PC-9 (cell line): ENCODE measurements at regions not wholly inside any gene's neighbourhood (a gene's known extent, or its start where the extent isn't known, plus 50 kb on each side); places are given as distances from the start of the nearest gene placed in this dataset.

ENCODE experiments used
- BruUV-seq: library from RNA; stranded (reverse); fragments of 400-500 nt; replicated peaks from 2 replicates; lab custom pipeline; 2021; lab: Mats Ljungman, UMichigan
- CTCF ChIA-PET: fragments of 300-600 bp; sonication (Branson Sonifier 250); formaldehyde crosslinking; loops from one replicate; lab custom pipeline; 2022; ENCODE audit warnings: antibody characterized with exemption; lab: Charles Lee
- POLR2A ChIA-PET: fragments of 300-600 bp; sonication (Branson Sonifier 250); formaldehyde crosslinking; loops from one replicate; lab custom pipeline; 2022; ENCODE audit warnings: antibody characterized with exemption; ENCODE audit not compliant: unreplicated experiment; lab: Charles Lee
- DNase-seq, 2 experiments: peaks; one replicate each; pipeline versions ENCODE4 v3.0.0 to v3.0.0-alpha.2; 2015 to 2022; ENCODE audit warnings: mixed read lengths in 1 of 2
- H2AFZ ChIP-seq: fragments of 200-600 bp; sonication (generic); 2 replicates; pipeline ENCODE4 v1.8.1; 2017; ENCODE audit warnings: antibody characterized with exemption
- H3F3A ChIP-seq: fragments of 200-600 bp; sonication (generic); 2 replicates; pipeline ENCODE4 v1.8.1; 2017; ENCODE audit warnings: antibody characterized with exemption, mild to moderate bottlenecking, low read depth; ENCODE audit not compliant: insufficient read depth
- H3K27ac ChIP-seq: fragments of 200-600 bp; sonication (generic); 2 replicates; pipeline ENCODE4 v1.6.1; 2016; ENCODE audit warnings: mixed run types
- H3K27me3 ChIP-seq: fragments of 200-600 bp; sonication (generic); 2 replicates; pipeline ENCODE4 v1.6.1; 2016; ENCODE audit warnings: low read depth, mixed run types; ENCODE audit not compliant: insufficient read depth
- H3K36me3 ChIP-seq: fragments of 200-600 bp; sonication (generic); 2 replicates; pipeline ENCODE4 v1.6.1; 2016; ENCODE audit warnings: low read depth, mixed run types
- H3K4me1 ChIP-seq: fragments of 200-600 bp; sonication (generic); replicated peaks from 2 replicates; pipeline ENCODE4 v1.6.1; 2016; ENCODE audit warnings: mixed run types; ENCODE audit not compliant: insufficient read depth
- H3K4me2 ChIP-seq: fragments of 200-600 bp; sonication (generic); 2 replicates; pipeline ENCODE4 v1.6.1; 2017; ENCODE audit warnings: mixed run types
- H3K4me3 ChIP-seq: fragments of 200-600 bp; sonication (generic); 2 replicates; pipeline ENCODE4 v1.6.1; 2016; ENCODE audit warnings: mixed run types
- H3K79me2 ChIP-seq: fragments of 200-600 bp; sonication (generic); 2 replicates; pipeline ENCODE4 v1.6.1; 2017; ENCODE audit warnings: low read depth, mixed run types
- H3K9me2 ChIP-seq: fragments of 200-600 bp; sonication (generic); 2 replicates; pipeline ENCODE4 v1.8.1; 2017; ENCODE audit warnings: mild to moderate bottlenecking; ENCODE audit not compliant: insufficient read depth
- H3K9me3 ChIP-seq: fragments of 200-600 bp; sonication (generic); 2 replicates; pipeline ENCODE4 v1.8.1; 2016; ENCODE audit warnings: low read depth; ENCODE audit not compliant: insufficient read depth
- H4K20me1 ChIP-seq: fragments of 200-600 bp; sonication (generic); 2 replicates; pipeline ENCODE4 v1.8.1; 2017; ENCODE audit not compliant: insufficient read depth
- CTCF ChIP-seq: fragments of 200-600 bp; sonication (generic); conservative IDR thresholded peaks from 2 replicates; pipeline ENCODE4 v1.6.1; 2017; ENCODE audit warnings: mixed run types, antibody characterized with exemption, mild to moderate bottlenecking, moderate library complexity
- EZH2 ChIP-seq: fragments of 200-600 bp; sonication (generic); IDR thresholded peaks from 2 replicates; pipeline ENCODE4 v1.8.0; 2017; ENCODE audit warnings: antibody characterized with exemption, low read depth
- intact Hi-C: fragments of 100-400 bp; cut with micrococcal nuclease; formaldehyde crosslinking; loops from one replicate; pipeline ENCODE4 v1.10.0; 2022; ENCODE audit not compliant: unreplicated experiment

GRCh38 chr6:164230259-164230658, 815.7 kb downstream of the QKI start:
- POLR2A ChIA-PET, result no interaction called here
- no peak overlapping the region for H3K27ac ChIP-seq
- H4K20me1 ChIP-seq, result no peaks in the 10 kb centered on the region
- no peaks in the 10 kb centered on the region for H3K4me1 ChIP-seq
- no peak overlapping the region for H3K4me3 ChIP-seq
- no peaks in the 10 kb centered on the region for H3K79me2 ChIP-seq
- DNase-seq, result no peak
- H3K4me2 ChIP-seq, result no peak overlapping the region
- CTCF ChIA-PET, result no interaction called here
- peaks cover 8% of the 10 kb centered on the region for H3K27me3 ChIP-seq
- no peaks in the 10 kb centered on the region for H3K9me3 ChIP-seq
- TF ChIP-seq EZH2 (no peak), CTCF (no peak)
- H3F3A ChIP-seq, result no peaks in the 10 kb centered on the region
- H3K9me2 ChIP-seq, result no peaks in the 10 kb centered on the region
- H2AFZ ChIP-seq, result no peak overlapping the region
- intact Hi-C loops, result no loop called here
- BruUV-seq, result no TSS peak
- no peaks in the 10 kb centered on the region for H3K36me3 ChIP-seq

GRCh38 chr6:164229716-164230115, 815.2 kb downstream of the QKI start:
- BruUV-seq, result no TSS peak
- no peak for DNase-seq
- Histone ChIP-seq H2AFZ (no peak overlapping the region), H3F3A (no peaks in the 10 kb centered on the region), H3K9me3 (no peaks in the 10 kb centered on the region), H3K4me2 (no peak overlapping the region), H4K20me1 (no peaks in the 10 kb centered on the region), H3K36me3 (no peaks in the 10 kb centered on the region), H3K27ac (no peak overlapping the region), H3K4me3 (no peak overlapping the region), H3K79me2 (no peaks in the 10 kb centered on the region), H3K27me3 (peaks cover 8% of the 10 kb centered on the region), H3K9me2 (no peaks in the 10 kb centered on the region), H3K4me1 (no peaks in the 10 kb centered on the region)
- POLR2A ChIA-PET, result no interaction called here
- intact Hi-C loops, result no loop called here
- CTCF ChIA-PET, result no interaction called here
- TF ChIP-seq EZH2, result no peak
- TF ChIP-seq CTCF, result no peak

- DNase-seq, result no peak
- no peaks in the 10 kb centered on the region for H3K4me1 ChIP-seq
- peaks cover 8% of the 10 kb centered on the region for H3K27me3 ChIP-seq
- BruUV-seq, result no TSS peak
- ChIA-PET POLR2A (no interaction called here), CTCF (no interaction called here)
- no peaks in the 10 kb centered on the region for H3K9me3 ChIP-seq
- H3K27ac ChIP-seq, result no peak overlapping the region
- H2AFZ ChIP-seq, result no peak overlapping the region
- no peak overlapping the region for H3K4me2 ChIP-seq
- TF ChIP-seq CTCF (no peak), EZH2 (no peak)
- H3F3A ChIP-seq, result no peaks in the 10 kb centered on the region
- intact Hi-C loops, result no loop called here
- H3K36me3 ChIP-seq, result no peaks in the 10 kb centered on the region
- no peak overlapping the region for H3K4me3 ChIP-seq
- no peaks in the 10 kb centered on the region for H3K79me2 ChIP-seq
- no peaks in the 10 kb centered on the region for H3K9me2 ChIP-seq
- no peaks in the 10 kb centered on the region for H4K20me1 ChIP-seq
These were observed 813.5 kb downstream of the QKI start for GRCh38 chr6:164227952-164228522.
